HG03064 (cell line): ENCODE measurements at regions not wholly inside any gene's neighbourhood (a gene's known extent, or its start where the extent isn't known, plus 50 kb on each side); places are given as distances from the start of the nearest gene placed in this dataset.
"Not testable (repeated sequence)": the region's sequence is repeated elsewhere in the genome, so short reads cannot be mapped to it uniquely, and the experiment has no call there.

ENCODE experiments used
- ATAC-seq: cut with Tn5 transposase; IDR thresholded peaks from one replicate; pipeline ENCODE4 v1.9.1; 2021; ENCODE audit warnings: low read depth; ENCODE audit not compliant: unreplicated experiment

- ATAC-seq, result no peak
Measured at GRCh38 chr2:194870974-194871535, 786.0 kb upstream of the SLC39A10 start.

GRCh38 chr2:194867328-194867727 is 789.7 kb upstream of the SLC39A10 start:
- no peak for ATAC-seq

GRCh38 chr2:194854941-194855340 is 802.1 kb upstream of the SLC39A10 start:
- ATAC-seq, result no peak

GRCh38 chr2:194842871-194843270 is 814.2 kb upstream of the SLC39A10 start:
- no peak for ATAC-seq

- ATAC-seq, result not testable (repeated sequence)
Measured at GRCh38 chr2:194834371-194834770, 822.7 kb upstream of the SLC39A10 start.

- ATAC-seq, result no peak
Measured at GRCh38 chr2:194826241-194826640, 830.8 kb upstream of the SLC39A10 start.

- no peak for ATAC-seq
Measured at GRCh38 chr2:194824450-194824849, 832.6 kb upstream of the SLC39A10 start.

- ATAC-seq, result no peak
Measured at GRCh38 chr2:194822657-194823056, 834.4 kb upstream of the SLC39A10 start.

- no peak for ATAC-seq
Measured at GRCh38 chr2:194822097-194822496, 834.9 kb upstream of the SLC39A10 start.

- ATAC-seq, result no peak
Measured at GRCh38 chr2:194819367-194819766, 837.7 kb upstream of the SLC39A10 start.

- ATAC-seq, result no peak
Measured at GRCh38 chr2:194815475-194815874, 841.6 kb upstream of the SLC39A10 start.

GRCh38 chr2:194802589-194802988 is 854.4 kb upstream of the SLC39A10 start:
- no peak for ATAC-seq

- not testable (repeated sequence) for ATAC-seq
Measured at GRCh38 chr2:194787071-194787470, 870.0 kb upstream of the SLC39A10 start.

- not testable (repeated sequence) for ATAC-seq
Measured at GRCh38 chr2:194771394-194771793, 885.6 kb upstream of the SLC39A10 start.

GRCh38 chr2:194769030-194769429 is 888.0 kb upstream of the SLC39A10 start:
- ATAC-seq, result no peak

GRCh38 chr2:194765723-194766122 is 891.3 kb upstream of the SLC39A10 start:
- ATAC-seq, result no peak

GRCh38 chr2:194750926-194751325 is 906.1 kb upstream of the SLC39A10 start:
- ATAC-seq, result no peak

- no peak for ATAC-seq
Measured at GRCh38 chr2:194745557-194746146, 911.4 kb upstream of the SLC39A10 start.

- ATAC-seq, result no peak
Measured at GRCh38 chr2:194742706-194743105, 914.3 kb upstream of the SLC39A10 start.

- ATAC-seq, result no peak
Measured at GRCh38 chr2:194739217-194739616, 917.8 kb upstream of the SLC39A10 start.

- no peak for ATAC-seq
Measured at GRCh38 chr2:194735837-194736542, 921.0 kb upstream of the SLC39A10 start.

- ATAC-seq, result no peak
Measured at GRCh38 chr2:194730266-194730665, 926.8 kb upstream of the SLC39A10 start.
